GM19397 (cell line): ENCODE measurements at regions not wholly inside any gene's neighbourhood (a gene's known extent, or its start where the extent isn't known, plus 50 kb on each side); places are given as distances from the start of the nearest gene placed in this dataset.

Experiments
- ATAC-seq: cut with Tn5 transposase; IDR thresholded peaks from one replicate; pipeline ENCODE4 v1.9.1; 2021; ENCODE audit warnings: mild to moderate bottlenecking, moderate library complexity; ENCODE audit not compliant: unreplicated experiment

DNA sequence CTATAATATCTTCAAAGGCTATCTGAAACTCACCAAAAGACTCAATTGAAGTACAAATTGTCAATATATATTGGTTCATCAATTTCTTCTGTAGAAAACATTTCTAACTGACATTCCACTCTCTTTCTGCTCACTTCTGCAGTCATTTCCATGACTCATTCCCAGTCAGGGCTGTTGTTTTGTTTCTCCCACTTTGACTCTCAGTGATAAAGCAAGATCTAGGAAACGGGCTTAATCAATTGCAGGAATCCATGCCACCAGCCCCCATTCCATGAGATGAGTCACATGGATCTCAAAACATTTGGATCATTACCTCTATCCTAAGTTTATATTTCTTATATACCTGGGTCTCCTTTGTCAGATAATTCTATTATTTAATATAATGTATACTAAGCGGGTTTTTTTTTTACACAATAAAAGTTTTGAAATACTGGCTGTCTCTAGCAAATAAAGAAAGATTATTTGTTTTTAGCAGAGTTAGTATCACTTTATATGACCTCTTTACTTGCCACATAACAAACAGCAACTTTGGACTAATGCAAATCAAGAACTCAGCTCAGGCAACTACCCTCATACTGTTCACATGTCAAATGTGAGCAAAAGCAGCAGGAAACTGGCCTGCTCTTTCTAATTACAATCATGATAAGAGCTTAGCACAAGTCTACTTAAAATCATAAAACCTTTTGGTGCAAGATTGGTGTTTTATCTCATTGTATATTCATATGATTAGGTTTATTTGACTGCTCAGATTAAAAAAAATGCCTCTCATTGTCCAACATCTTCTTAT is 251.1 kb upstream of the PIK3C3 start:
- ATAC-seq = no peak

DNA sequence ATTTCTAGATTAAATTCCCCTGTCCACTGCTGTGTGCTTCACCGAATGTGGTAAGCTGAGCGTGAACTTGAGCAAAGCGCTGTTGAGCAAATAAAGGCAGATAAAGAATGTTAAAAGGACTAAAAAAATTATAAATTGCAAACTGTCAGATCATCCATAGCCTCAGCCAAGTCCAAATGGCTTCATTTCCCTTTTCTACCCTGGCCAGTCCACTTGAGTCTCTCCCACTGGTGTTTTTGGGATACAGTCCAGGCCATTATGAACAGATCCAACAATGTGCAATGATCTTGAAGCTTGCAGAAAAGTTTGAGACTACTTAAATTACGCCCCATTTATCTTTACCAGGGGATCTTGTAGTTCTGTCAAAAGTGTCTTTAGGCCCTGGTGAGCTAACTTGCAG is 254.6 kb upstream of the PIK3C3 start:
- ATAC-seq = no peak

DNA sequence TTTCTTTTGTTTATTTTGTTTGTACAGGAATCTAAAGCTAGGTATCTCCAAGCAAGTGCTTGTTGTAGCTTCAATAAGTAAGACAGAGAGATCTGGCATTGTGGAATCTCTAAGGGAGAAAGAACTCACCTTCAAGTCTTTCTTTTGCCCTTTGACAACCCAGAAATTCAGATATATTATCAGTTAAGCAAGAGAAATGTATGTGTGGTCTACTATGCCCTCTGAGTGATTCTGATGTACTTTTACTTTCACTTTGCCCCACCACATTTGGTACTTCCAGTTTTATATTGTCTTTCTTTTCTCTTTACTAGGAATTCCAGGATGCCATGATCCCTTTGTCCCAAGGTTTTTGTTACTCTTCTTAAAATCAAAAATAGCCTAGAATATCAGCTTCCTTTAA is 259.6 kb upstream of the PIK3C3 start:
- no peak for ATAC-seq

DNA sequence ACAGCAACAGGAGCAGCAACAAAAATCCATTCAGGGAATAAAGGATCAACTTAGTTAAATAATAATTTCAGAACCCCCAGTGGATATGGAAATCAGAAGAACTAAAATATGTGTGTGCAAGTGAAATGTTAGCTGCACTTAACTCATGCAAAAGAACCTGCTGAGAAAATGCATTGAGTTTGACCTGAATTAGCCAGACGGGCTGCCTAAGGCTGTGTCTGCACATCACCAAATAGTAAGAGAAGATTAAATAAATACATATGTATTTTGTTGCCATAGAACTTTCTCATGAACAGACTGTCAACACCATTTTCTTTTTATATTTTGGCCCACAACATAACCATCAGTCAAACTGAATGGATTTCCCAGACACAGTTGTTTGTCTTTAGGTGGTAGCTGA is 262.0 kb upstream of the PIK3C3 start:
- no peak for ATAC-seq

DNA sequence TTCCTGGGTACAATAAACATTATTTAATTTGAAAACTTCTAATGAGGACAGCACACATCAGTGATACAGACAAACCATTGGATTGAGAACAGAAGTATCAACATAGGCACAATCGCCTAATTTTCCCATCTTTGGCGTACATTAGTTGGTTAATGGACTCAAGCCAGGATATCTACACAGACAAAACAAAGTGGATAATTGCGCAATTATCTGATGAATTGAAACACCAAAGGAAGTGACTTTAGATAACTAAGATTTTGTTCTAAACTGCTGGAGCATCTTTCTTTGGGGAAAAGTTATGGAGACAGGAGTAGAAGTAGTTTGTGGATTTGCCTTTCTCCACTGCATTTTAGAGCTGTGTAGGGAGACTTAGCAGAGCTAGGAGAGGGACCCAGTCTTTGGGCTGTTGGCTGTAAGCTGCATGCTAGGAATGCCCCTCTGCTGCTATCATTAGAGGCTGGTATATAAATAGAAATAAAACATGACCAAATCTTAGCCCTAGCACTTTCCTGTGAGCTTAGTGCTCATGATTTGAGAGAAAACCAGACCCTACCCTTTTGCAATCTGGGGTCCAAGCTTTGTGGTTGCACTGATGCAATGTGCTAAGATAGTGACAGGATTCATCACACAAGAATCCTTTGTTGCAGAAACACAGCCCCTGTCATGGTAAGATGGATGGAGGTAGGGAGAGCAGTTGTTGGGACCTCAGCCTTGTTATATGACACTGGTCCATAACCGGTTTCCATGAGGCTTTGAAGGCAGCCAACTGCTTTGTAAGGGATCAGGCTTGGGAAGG is 264.5 kb upstream of the PIK3C3 start:
- no peak for ATAC-seq

DNA sequence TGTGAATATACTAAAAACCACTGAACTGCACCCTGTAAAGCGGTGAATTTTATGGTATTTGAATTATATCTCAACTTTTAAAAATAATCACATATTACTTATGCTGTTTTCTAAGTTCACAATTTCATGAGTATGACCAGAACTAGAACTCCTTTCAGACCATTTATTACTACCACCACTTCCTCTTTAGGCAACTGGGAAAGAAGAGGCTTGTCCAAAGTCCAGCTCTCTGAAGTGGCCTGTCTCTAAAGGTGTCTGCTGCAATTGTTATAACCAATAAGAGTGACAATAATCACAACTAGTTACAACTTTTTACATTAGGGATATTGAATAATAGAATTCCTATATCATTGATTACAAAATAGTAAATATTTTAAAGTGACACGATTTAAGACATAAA is 267.9 kb upstream of the PIK3C3 start:
- no peak for ATAC-seq

DNA sequence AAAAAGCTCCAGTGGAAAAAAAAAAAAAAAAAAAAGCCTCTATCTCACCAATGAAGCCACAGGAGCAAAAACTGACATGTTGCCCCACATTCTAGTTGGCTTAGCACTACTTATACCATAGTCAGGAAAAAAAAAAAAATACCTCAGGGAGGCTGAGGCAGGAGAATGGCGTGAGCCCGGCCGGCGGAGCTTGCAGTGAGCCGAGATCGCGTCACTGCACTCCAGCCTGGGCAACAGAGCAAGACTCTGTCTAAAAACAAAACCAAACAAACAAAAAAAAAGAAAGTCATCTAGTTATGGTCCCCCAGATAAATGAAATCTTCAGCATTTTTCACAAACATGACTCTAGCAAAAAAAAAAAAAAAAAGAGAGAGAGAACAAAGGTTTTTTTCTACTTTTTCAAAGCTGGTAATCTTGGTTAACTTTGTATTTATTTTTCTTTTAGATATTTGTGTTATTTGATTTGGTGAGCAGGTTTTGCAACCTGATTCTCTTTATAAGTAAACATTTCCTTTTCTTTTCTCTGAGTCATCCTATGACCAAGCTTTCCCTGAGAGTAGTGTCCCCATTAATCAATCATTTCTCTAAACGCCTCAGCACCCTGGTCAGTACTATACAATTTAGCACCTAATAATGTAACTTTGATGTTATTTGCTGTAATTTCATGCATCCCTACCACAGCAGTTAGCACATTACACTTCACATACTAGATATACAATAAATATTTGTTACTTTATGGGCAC is 273.7 kb upstream of the PIK3C3 start:
- ATAC-seq = no peak

DNA sequence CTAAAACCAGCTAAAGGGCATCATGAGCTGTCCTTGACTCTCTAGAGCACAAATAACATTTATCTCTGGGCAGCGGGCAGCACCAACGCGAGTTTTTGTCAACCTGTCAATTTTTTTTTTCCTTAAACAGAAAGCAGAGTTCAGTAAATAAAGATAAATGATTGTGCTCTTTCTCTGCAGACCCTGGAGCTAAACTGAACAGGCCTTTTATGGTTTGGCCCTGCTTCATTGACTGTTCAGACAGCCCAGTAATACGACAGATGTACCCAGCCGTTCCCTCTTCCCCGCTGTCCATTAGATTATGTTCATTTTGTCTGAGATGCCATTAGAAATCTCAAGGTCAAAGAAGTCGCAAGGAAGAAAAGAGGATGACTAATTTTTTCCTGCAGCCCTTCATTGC is 280.5 kb upstream of the PIK3C3 start:
- ATAC-seq = no peak

DNA sequence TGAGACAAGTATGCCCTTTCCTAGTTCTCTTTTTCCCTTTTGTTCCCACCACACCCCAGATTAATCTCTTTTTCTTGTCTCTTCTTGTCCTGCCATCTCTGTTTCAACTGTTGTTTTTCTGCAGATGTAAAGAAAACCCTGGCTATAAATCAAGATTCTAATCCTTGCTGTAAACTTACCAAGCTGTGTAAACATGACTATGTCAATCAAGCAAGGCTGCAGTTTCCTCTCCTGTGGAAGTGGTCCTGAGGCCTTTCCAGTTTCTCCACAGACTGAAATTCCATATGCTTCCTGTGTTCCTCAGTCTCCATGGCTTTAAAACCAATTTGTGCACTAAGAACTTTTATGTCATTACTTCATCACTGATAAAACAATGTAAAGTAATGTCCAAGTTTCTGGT is 288.8 kb upstream of the PIK3C3 start:
- no peak for ATAC-seq

DNA sequence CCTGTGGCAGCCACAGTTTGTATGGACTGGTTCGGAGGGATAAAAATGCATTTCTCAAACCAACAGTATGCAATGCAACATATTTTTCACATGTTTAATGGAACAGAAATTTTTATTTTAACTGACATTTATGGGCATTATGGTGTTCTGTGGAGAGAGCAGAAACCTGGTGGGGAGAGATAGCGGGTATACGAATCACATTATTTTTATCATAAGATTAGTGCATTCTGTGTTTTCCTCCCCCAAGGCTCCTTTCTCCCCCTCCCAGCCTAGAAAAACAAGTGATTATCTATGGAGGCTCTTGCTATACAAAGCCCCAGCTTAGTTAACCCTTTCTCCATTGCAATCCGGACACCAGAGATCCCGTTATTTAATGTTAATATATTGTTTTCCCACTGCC is 289.8 kb upstream of the PIK3C3 start:
- ATAC-seq = no peak

DNA sequence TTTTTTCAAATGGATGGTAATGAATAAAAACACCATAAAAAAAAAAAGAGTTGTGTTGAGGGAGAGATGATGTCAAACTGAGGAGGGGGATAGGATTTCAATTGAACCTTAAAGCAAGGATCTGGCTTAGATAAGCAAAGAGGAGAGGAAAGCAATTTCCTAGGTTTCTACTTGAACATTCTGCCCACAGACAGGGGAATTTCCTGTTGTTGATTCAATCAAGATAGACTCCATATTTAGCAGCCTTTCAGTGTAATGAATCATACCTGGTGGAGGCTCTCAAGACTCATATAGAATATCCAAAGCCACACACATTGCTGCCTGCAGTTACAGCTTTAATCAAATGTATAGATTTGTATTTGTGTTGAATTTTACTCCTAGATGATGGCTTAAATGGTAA is 294.4 kb upstream of the PIK3C3 start:
- ATAC-seq = no peak

DNA sequence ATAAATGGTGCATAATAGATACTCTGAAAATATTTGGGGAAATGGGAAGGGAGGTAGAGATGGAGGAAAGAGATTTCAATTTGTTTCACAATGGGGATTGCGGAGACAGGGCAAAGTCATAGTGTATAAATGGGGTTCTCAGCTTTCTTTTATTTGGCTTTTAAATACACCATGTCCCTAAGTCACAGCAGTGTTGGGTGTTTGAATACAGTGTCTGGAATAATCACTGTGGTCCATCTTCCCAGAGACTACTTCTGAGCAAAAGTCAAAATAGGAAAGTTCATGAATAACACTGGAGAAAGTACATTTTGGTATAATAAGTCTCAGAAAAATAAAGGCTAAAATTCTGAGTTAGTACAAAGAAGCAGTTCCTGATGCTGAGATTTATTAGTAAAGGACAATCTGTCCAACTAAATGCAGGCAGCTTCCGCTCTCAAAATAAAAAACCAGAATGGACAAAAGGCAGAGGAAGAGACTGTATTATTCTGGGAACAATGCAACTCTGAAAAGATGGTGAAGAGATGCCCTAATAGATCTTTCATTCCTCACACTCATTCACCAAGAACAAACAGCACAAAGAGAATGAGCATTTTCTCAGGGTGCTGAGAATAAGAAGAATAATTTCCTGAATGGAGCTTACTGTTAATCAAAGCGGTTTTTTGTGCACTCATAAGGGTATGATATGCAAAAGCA is 295.4 kb upstream of the PIK3C3 start:
- ATAC-seq = no peak

DNA sequence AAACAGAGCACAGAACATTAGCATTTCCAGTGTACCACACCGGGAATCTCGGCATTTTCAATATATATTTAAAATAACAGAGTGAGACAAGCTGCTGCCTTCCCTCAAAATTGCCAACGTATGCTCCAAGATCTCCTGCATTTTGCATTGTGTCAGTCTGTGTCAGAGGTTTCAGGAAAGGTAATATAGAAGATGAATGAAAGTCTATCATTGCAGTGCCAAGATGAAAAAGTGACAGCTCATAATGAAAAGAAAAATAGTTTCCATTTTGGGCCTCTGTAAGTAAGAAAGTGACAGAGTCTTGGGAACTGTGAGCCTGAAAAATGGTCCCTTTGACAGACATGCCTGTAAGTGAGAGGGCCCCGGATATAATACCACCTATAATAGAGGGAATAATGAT is 297.8 kb upstream of the PIK3C3 start:
- no peak for ATAC-seq

DNA sequence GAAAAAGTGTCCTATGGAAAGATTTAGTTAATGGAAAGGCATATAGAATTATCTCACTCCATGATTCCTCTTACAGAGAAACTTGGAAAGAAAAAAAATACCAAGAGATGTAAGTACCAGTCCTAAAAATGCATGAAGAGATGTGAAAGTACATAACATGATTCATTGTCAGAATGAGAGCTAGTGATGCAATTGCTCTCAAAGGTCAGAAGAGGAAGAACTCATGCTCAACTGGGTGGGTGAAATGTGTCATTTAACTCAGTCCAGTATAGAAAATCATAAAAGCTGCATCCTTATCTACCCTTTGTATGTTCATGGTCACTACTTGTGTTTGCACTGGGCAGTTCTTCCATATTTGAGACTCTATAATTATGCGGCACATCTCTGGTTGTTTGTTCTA is 300.0 kb upstream of the PIK3C3 start:
- ATAC-seq = no peak

DNA sequence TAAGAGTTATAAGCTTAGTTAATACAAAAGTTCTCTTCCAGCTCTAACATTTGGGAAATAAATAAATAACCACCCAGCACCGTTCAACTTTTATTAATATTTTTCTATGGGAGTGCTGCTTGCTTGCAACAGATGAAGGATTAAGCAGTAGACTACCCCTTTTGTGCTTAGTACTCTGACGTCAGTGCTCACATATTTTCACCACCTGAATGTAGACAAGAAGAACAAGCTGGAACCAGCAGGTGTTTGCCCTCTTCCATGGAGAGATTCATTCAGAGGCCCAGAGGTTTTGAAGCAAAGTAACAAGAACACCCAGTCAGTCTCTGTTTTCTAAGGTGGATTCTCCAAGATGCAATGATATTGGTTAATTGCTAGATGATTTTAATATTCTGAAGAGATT is 307.1 kb upstream of the PIK3C3 start:
- ATAC-seq = no peak

DNA sequence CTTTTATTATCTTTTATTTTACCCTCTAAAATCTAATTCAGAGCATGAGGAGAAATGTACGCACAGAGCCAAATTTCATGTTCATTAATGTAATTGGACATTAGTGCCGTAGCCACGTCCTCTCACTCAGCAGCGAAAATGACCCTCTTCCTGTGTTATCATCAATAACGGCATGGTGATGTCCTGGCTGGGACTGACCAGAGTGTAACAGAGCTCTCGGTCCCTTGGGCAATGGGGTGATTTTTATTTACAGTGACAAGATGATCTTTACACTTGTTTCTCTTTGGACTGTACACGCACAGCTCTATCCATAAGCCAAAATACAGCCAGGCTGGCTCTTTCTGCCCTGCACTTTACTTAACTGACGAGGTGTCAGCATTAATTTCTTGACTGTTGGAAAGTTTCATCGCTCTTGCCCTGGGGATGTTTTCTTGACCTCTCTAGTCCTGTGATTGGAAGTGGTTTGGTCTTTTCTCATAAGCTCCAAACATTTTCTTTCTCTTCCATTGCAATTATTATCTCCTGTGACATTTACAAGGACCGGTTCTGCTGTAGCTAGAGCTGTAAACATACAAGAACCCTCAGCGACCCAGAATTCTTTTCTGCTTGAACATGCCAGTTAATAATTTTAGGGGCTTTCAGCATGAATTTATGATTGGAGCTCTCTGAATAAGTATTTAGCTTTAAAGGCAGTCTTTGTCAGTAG is 308.0 kb upstream of the PIK3C3 start:
- no peak for ATAC-seq

DNA sequence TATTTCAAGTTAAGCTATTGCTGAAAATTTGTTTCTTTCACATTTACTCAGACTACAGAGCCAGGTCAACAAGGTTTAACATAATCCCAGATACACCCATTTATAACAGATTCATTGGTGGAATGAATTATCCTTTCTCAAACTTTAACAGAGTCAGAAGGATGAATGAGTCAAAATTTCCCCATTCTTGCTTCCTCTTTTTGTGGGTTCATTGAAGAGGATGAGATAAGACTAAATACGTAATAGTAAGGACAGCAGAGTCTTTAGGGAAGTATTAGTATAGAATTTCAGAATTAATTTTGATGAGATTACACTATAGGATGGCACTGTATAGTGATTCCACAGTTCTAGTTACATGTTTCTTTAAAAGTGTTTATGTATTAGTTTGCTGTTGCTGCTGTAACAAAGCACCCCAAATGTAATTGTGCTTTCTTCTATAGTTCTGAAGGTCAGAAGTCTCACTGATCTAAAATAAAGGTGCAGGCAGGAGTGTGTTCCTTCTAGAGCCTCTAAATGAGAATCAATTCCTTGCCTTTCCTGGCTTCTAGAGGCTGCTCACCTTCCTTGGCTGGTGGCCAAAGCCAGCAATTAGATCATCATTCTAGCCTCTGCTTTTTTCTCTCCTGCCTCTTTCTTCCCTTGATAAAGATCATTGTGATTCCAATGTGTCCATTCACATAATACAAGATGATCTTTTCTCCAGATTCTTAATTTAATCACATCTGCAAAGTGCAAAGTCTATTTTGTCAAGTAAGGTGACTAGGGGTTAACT is 309.3 kb upstream of the PIK3C3 start:
- no peak for ATAC-seq

DNA sequence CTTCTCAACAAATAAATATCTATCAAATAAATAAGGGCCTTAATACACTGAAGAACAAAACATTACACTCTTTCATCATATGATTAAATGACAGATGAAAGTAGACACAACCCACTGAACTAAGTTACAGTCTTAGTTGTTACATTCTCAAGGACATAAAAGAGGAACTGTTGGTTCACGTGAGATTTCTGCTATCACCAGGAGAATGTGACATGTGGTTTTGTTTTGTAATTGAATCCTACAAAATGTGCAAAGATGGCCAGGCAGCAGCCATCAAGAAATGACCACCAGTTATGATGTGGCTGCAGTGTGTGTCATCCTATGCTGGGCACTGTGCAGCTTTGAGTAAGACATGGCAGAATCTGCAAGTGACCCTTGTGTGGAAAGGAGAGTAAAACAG is 310.6 kb upstream of the PIK3C3 start:
- no peak for ATAC-seq

DNA sequence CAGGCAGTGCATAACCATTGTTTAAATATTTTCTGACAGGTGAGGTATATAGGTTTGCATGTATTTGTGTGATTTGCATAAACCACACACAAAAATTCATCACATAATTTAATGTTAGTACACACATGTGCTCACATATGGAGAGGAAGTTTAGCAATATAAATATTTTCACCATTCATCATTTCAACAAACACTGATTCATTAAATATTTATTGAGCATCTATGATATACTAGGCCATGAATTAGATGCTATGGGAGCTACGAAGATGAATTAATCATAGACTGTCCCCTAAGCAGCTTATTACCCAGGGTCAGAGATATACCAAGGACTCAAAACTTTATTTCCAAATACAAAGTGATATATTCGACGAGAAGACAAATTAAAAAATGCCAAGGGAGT is 311.6 kb upstream of the PIK3C3 start:
- no peak for ATAC-seq

DNA sequence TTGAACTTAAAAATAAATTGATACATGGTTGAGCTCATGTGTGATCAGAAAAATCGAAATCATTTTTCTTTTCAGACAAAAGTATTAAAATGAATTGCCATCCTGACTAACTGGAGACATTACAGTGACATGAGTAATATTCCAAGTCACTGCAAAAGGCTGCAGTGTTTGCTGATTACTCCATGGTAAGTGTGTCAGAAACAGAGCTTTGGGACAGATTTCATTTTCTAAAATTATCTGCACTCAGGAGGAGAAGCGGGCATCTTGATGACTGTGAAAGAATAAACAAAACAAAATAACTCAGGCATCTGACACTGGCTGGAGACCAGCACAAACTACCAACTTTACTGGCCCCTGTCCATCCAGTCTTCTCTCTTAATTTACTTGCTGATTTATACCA is 312.3 kb upstream of the PIK3C3 start:
- no peak for ATAC-seq
